OCI-LY1 (cell line): ENCODE measurements at regions not wholly inside any gene's neighbourhood (a gene's known extent, or its start where the extent isn't known, plus 50 kb on each side); places are given as distances from the start of the nearest gene placed in this dataset.
"Not testable (repeated sequence)": the region's sequence is repeated elsewhere in the genome, so short reads cannot be mapped to it uniquely, and the experiment has no call there.

Experiments
- H2AFZ ChIP-seq: fragments of 200-600 bp; sonication (generic), shearing (Covaris generic); 2 replicates; pipeline ENCODE4 v1.6.0; 2014; ENCODE audit warnings: antibody characterized with exemption, mild to moderate bottlenecking, low read length
- H3F3A ChIP-seq: fragments of 200-600 bp; sonication (generic), shearing (Covaris generic); 2 replicates; pipeline ENCODE4 v1.6.0; 2014; ENCODE audit warnings: mild to moderate bottlenecking, antibody characterized with exemption, low read length, moderate library complexity; ENCODE audit not compliant: insufficient read depth
- H3K27ac ChIP-seq: fragments of 200-600 bp; sonication (generic); 2 replicates; pipeline ENCODE4 v1.5.1; 2014; ENCODE audit warnings: low read length, mixed run types, mild to moderate bottlenecking, low read depth; ENCODE audit not compliant: poor library complexity, severe bottlenecking
- H3K27me3 ChIP-seq: fragments of 200-600 bp; sonication (generic); 2 replicates; pipeline ENCODE4 v1.6.0; 2014; ENCODE audit warnings: antibody characterized with exemption, mild to moderate bottlenecking, low read length, moderate library complexity; ENCODE audit not compliant: insufficient read depth
- H3K36me3 ChIP-seq: fragments of 200-600 bp; sonication (generic); 2 replicates; pipeline ENCODE4 v1.6.1; 2014; ENCODE audit warnings: mild to moderate bottlenecking, antibody characterized with exemption, low read length, moderate library complexity, mixed read lengths; ENCODE audit not compliant: insufficient read depth
- H3K4me1 ChIP-seq: fragments of 200-600 bp; sonication (generic); 2 replicates; pipeline ENCODE4 v1.5.1; 2014; ENCODE audit warnings: mild to moderate bottlenecking, low read length, moderate library complexity; ENCODE audit not compliant: insufficient read depth, severe bottlenecking
- H3K4me2 ChIP-seq: fragments of 200-600 bp; sonication (generic), shearing (Covaris generic); 2 replicates; pipeline ENCODE4 v1.6.1; 2014; ENCODE audit warnings: low read length
- H3K4me3 ChIP-seq: fragments of 200-600 bp; sonication (generic); 2 replicates; pipeline ENCODE4 v1.5.1; 2014; ENCODE audit warnings: low read length, low read depth, mild to moderate bottlenecking, mixed read lengths; ENCODE audit not compliant: poor library complexity, severe bottlenecking
- H3K79me2 ChIP-seq: fragments of 200-600 bp; shearing (Covaris generic); 2 replicates; pipeline ENCODE4 v1.6.1; 2016; ENCODE audit warnings: mixed run types, low read length, mixed read lengths; ENCODE audit not compliant: insufficient read depth
- H3K9ac ChIP-seq: fragments of 200-600 bp; sonication (generic), shearing (Covaris generic); 2 replicates; pipeline ENCODE4 v1.6.1; 2014; ENCODE audit warnings: mild to moderate bottlenecking, low read length, mixed read lengths
- H3K9me2 ChIP-seq: fragments of 200-600 bp; sonication (generic), shearing (Covaris generic); 2 replicates; pipeline ENCODE4 v1.6.1; 2014; ENCODE audit warnings: low read depth, mild to moderate bottlenecking, low read length, mixed read lengths
- H3K9me3 ChIP-seq: fragments of 200-600 bp; shearing (Covaris generic); 2 replicates; pipeline ENCODE4 v1.6.1; 2014; ENCODE audit warnings: low read length, mixed read lengths
- H4K20me1 ChIP-seq: fragments of 200-600 bp; sonication (generic), shearing (Covaris generic); 2 replicates; pipeline ENCODE4 v1.6.0; 2016; ENCODE audit warnings: mild to moderate bottlenecking, low read length; ENCODE audit not compliant: insufficient read depth
- EZH2 ChIP-seq: fragments of 200-600 bp; sonication (generic), shearing (Covaris generic); IDR thresholded peaks from 2 replicates; pipeline ENCODE4 v1.8.0; 2017; ENCODE audit warnings: borderline replicate concordance, mixed run types, mild to moderate bottlenecking, antibody characterized with exemption, low read length, moderate library complexity, mixed read lengths
- TF ChIP-seq, protein P1 (sequence below): fragments of 200-600 bp; sonication (generic), shearing (Covaris generic); IDR thresholded peaks from 2 replicates; pipeline ENCODE4 v1.5.1; 2017; ENCODE audit warnings: mild to moderate bottlenecking, antibody characterized with exemption, low read length, moderate library complexity, mixed read lengths

DNA sequence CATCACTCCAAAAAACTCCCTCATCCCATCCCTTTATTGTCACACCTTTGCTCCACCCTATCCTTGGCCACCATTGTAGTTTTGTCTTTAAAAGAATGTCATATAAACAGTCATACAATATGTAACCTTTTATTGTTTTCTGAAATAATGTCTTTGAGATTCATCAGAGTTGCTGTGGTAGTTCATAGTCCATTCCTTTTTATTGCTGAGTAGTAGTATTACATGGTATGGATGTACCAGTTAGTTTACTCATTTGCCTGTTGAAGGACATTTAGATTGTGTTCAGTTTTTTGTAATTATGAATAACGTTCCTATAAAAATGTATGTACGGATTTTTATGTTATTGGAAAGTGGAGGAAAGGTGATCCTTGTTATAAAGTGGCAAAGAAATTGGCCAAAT, 171.8 kb upstream of the GCFC2 start:
- no peak overlapping the region for H3K4me2 ChIP-seq
- no peaks in the 10 kb centered on the region for H3K9me2 ChIP-seq
- H3K27me3 ChIP-seq, result no peaks in the 10 kb centered on the region
- H3K9me3 ChIP-seq, result no peaks in the 10 kb centered on the region
- no peaks in the 10 kb centered on the region for H3K4me1 ChIP-seq
- H3K79me2 ChIP-seq, result no peaks in the 10 kb centered on the region
- no peaks in the 10 kb centered on the region for H4K20me1 ChIP-seq
- H3F3A ChIP-seq, result no peaks in the 10 kb centered on the region
- TF ChIP-seq, protein P1, sequence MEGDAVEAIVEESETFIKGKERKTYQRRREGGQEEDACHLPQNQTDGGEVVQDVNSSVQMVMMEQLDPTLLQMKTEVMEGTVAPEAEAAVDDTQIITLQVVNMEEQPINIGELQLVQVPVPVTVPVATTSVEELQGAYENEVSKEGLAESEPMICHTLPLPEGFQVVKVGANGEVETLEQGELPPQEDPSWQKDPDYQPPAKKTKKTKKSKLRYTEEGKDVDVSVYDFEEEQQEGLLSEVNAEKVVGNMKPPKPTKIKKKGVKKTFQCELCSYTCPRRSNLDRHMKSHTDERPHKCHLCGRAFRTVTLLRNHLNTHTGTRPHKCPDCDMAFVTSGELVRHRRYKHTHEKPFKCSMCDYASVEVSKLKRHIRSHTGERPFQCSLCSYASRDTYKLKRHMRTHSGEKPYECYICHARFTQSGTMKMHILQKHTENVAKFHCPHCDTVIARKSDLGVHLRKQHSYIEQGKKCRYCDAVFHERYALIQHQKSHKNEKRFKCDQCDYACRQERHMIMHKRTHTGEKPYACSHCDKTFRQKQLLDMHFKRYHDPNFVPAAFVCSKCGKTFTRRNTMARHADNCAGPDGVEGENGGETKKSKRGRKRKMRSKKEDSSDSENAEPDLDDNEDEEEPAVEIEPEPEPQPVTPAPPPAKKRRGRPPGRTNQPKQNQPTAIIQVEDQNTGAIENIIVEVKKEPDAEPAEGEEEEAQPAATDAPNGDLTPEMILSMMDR, result no peak
- no peak for TF ChIP-seq EZH2
- H3K9ac ChIP-seq, result no peak overlapping the region
- no peak overlapping the region for H3K4me3 ChIP-seq
- no peaks in the 10 kb centered on the region for H3K36me3 ChIP-seq
- H3K27ac ChIP-seq, result no peak overlapping the region
- no peak overlapping the region for H2AFZ ChIP-seq

DNA sequence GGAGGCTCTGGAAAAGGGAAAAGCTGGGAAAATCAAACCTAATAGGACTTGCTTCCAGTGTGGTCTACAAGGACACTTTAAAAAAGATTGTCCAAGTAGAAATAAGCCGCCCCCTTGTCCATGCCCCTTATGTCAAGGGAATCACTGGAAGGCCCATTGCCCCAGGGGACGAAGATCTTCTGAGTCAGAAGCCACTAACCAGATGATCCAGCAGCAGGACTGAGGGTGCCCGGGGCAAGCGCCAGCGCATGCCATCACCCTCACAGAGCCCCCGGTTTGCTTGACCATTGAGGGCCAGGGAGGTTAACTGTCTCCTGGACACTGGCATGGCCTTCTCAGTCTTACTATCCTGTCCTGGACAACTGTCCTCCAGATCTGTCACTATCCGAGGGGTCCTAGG, 164.9 kb upstream of the GCFC2 start:
- H3K9me2 ChIP-seq, H3K9me3 ChIP-seq, H3F3A ChIP-seq, H3K36me3 ChIP-seq, H3K27ac ChIP-seq, H3K79me2 ChIP-seq, H3K4me2 ChIP-seq, H4K20me1 ChIP-seq, H3K27me3 ChIP-seq, H2AFZ ChIP-seq, H3K9ac ChIP-seq, H3K4me3 ChIP-seq, H3K4me1 ChIP-seq: not testable (repeated sequence)

DNA sequence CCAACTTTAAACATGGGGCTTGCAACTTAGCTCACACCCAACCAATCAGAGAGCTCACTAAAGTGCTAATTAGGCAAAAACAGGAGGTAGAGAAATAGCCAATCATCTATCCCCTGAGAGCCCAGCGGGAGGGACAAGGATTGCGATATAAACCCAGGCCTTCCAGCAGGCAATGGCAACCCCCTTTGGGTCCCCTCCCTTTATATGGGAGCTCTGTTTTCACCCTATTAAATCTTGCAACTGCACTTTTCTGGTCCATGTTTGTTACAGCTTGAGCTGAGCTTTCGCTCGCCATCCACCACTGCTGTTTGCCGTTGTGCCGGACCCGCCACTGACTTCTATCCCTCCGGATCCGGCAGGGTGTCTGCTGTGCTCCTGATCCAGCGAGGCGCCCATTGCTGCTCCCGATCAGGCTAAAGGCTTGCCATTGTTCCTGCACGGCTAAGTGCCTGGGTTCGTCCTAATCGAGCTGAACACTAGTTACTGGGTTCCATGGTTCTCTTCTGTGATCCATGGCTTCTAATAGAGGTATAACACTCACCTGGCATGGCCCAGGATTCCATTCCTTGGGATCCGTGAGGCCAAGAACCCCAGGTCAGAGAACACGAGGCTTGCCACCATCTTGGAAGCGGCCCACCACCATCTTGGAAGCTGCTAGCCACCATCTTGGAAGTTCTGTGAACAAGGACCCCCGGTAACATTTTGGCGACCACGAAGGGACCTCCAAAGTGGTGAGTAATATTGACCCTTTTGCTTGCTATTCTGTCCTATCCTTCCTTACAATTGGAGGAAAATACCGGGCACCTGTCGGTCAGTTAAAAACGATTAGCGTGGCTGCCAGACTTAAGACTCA, 161.3 kb upstream of the GCFC2 start:
- not testable (repeated sequence) for H3K4me3 ChIP-seq, H3K79me2 ChIP-seq, H3K4me2 ChIP-seq, H3K27me3 ChIP-seq, H3F3A ChIP-seq, H3K9me2 ChIP-seq, H3K9ac ChIP-seq, H3K27ac ChIP-seq, H2AFZ ChIP-seq, H3K9me3 ChIP-seq, H4K20me1 ChIP-seq, H3K4me1 ChIP-seq, H3K36me3 ChIP-seq

DNA sequence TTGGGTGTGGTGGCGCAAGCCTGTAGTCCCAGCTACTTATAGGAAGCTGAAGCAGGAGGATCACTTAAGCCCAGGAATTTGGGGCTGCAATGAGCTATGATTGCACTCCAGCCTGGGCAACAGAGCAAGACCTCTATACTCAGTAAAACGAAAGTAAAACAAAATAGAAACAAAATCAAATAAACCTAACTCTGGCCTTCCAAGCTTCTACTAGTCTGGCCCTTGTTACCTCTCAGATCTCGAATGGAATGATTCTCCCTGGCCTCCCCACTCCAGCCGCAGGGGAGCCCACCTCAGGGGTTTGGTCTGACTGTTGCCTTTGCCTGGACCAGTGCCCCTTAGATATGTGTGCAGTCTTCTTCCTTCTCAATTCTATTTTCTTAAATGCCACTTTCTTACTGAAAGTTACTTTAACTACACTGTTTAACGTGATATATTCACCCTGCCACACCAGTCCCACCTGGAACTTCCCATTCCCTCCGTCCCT, 160.0 kb upstream of the GCFC2 start:
- H3K4me1 ChIP-seq, result no peaks in the 10 kb centered on the region
- no peak overlapping the region for H3K9ac ChIP-seq
- no peaks in the 10 kb centered on the region for H3F3A ChIP-seq
- no peaks in the 10 kb centered on the region for H3K9me3 ChIP-seq
- H3K4me3 ChIP-seq, result no peak overlapping the region
- no peaks in the 10 kb centered on the region for H3K36me3 ChIP-seq
- no peaks in the 10 kb centered on the region for H3K79me2 ChIP-seq
- H2AFZ ChIP-seq, result no peak overlapping the region
- H4K20me1 ChIP-seq, result no peaks in the 10 kb centered on the region
- no peaks in the 10 kb centered on the region for H3K9me2 ChIP-seq
- H3K4me2 ChIP-seq, result no peak overlapping the region
- no peak overlapping the region for H3K27ac ChIP-seq
- H3K27me3 ChIP-seq, result no peaks in the 10 kb centered on the region
- TF ChIP-seq EZH2, result no peak
- TF ChIP-seq, protein P1, result no peak
